BLaER1 treated with 17β-estradiol and CSF1 and Interleukin-3, amounts not matched to agents 10 nM and 100 nM (cell line): ENCODE measurements at regions not wholly inside any gene's neighbourhood (a gene's known extent, or its start where the extent isn't known, plus 50 kb on each side); places are given as distances from the start of the nearest gene placed in this dataset.

Experiments
- H3K27ac ChIP-seq, 11 experiments: shearing (Covaris generic); formaldehyde crosslinking; 2 replicates each; pipeline ENCODE4 v1.8.1; 2022
- H3K27me3 ChIP-seq, 11 experiments: shearing (Covaris generic); formaldehyde crosslinking; 2 replicates each; pipeline ENCODE4 v1.8.1; 2022
- H3K36me3 ChIP-seq, 11 experiments: shearing (Covaris generic); formaldehyde crosslinking; 2 replicates each; pipeline ENCODE4 v1.8.1; 2022
- H3K4me1 ChIP-seq, 10 experiments: shearing (Covaris generic); formaldehyde crosslinking; 2 replicates each; pipeline ENCODE4 v1.8.1; 2022
- H3K4me2 ChIP-seq, 11 experiments: shearing (Covaris generic); formaldehyde crosslinking; 2 replicates each; pipeline ENCODE4 v1.8.1; 2022
- H3K4me3 ChIP-seq, 10 experiments: shearing (Covaris generic); formaldehyde crosslinking; 2 replicates each; pipeline ENCODE4 v1.8.1; 2022
- H3K9ac ChIP-seq, 11 experiments: shearing (Covaris generic); formaldehyde crosslinking; 2 replicates each; pipeline ENCODE4 v1.8.1; 2022
- H3K9me3 ChIP-seq, 11 experiments: shearing (Covaris generic); formaldehyde crosslinking; replicated peaks in 1 of 11; 2 replicates each; pipeline ENCODE4 v1.8.1; 2022
- H4K20me1 ChIP-seq, 11 experiments: shearing (Covaris generic); formaldehyde crosslinking; 2 replicates each; pipeline ENCODE4 v1.8.1; 2022
- Cebpa-rat ChIP-seq, 11 experiments: shearing (Covaris generic); IDR thresholded peaks; 2 replicates each; pipeline ENCODE4 v1.8.1; 2022

DNA sequence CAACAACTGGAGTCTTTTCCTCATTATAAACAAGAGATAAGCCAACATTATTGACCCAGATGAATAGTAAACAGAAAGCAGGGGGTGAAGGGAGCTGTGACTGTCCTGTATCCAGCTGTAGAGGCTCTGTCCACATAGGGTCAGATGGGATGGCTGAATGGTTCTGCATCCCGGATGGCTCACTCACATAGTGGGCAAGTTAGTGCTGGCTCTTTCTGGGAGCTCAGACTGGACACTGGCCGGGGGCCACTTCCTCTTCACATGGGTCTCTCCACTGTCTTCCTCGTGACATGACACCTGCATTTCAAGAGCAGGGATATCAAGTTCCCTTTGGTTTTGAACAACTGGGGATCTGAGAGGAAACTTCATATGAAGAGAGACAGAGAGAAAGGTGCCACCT is 969.6 kb upstream of the TMEM132C start:
- no peak overlapping the region for H3K27ac ChIP-seq

DNA sequence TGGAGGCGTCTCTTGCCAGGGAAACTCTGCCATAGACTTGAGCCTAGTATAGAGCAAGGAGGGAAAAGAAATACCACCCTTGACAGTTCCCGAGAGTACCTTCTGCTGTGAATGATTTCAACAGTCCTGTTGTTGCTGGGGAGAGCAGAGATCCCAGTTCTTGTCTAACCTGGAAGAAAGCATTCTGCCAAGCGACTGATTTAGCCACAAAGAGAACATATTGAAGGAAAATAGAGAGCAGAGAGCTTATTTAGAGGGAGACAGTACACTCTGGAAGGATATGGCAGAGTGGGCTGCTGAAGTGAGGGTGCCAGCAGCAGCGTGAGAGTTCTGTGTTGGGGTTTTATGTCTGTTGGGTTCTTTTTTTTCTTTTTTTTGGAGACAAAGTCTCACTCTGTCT is 966.9 kb upstream of the TMEM132C start:
- no peak overlapping the region for H3K27ac ChIP-seq
- no peak overlapping the region for H3K4me3 ChIP-seq
- no peaks in the 10 kb centered on the region for H3K4me1 ChIP-seq
- H3K9me3 ChIP-seq = 0 out of 22 replicates have a peak, but pooled peaks cover 0 to 6% (median 0%) of the 10 kb centered on the region in 11 experiments
- TF ChIP-seq Cebpa-rat (IDR thresholded peaks at IDR 0.05) = no peak
- H4K20me1 ChIP-seq = no peaks in the 10 kb centered on the region
- H3K9ac ChIP-seq = no peak overlapping the region
- H3K27me3 ChIP-seq = no peaks in the 10 kb centered on the region
- H3K4me2 ChIP-seq = no peak overlapping the region
- no peaks in the 10 kb centered on the region for H3K36me3 ChIP-seq

More for the DNA sequence above, 969.6 kb upstream of the TMEM132C start:
- no peak overlapping the region for H3K4me3 ChIP-seq
- no peaks in the 10 kb centered on the region for H4K20me1 ChIP-seq
- H3K9me3 ChIP-seq = 0 out of 22 replicates have a peak, but pooled peaks cover 0 to 6% (median 0%) of the 10 kb centered on the region in 11 experiments
- no peak overlapping the region for H3K4me2 ChIP-seq
- no peak for TF ChIP-seq Cebpa-rat (IDR thresholded peaks at IDR 0.05)
- no peaks in the 10 kb centered on the region for H3K4me1 ChIP-seq
- no peak overlapping the region for H3K9ac ChIP-seq
- no peaks in the 10 kb centered on the region for H3K36me3 ChIP-seq
- no peaks in the 10 kb centered on the region for H3K27me3 ChIP-seq

DNA sequence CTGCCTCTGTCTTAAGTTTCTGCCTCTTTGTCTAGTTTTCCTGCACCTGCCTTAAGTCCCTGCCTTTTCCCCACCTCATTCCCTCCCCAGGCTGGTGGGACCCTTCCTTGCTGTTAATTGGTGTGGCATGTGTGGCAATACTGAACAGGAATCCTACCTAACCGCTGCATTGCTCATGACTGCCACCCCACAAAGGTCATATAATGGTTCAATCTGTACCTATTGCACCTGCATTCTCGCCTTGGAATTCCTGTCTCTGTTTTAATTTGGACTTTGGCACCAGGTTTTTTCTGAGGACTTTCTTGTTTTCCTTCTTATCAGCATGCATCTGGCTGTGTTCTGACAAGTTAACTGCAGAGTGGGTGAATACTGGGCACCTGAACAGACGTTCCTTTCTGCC is 966.2 kb upstream of the TMEM132C start:
- TF ChIP-seq Cebpa-rat (IDR thresholded peaks at IDR 0.05) = no peak
- no peaks in the 10 kb centered on the region for H3K36me3 ChIP-seq
- no peaks in the 10 kb centered on the region for H4K20me1 ChIP-seq
- H3K9me3 ChIP-seq = 0 out of 22 replicates have a peak, but pooled peaks cover 0 to 6% (median 0%) of the 10 kb centered on the region in 11 experiments
- no peaks in the 10 kb centered on the region for H3K27me3 ChIP-seq
- H3K4me3 ChIP-seq = no peak overlapping the region
- H3K27ac ChIP-seq = no peak overlapping the region
- H3K9ac ChIP-seq = no peak overlapping the region
- no peaks in the 10 kb centered on the region for H3K4me1 ChIP-seq
- H3K4me2 ChIP-seq = no peak overlapping the region

DNA sequence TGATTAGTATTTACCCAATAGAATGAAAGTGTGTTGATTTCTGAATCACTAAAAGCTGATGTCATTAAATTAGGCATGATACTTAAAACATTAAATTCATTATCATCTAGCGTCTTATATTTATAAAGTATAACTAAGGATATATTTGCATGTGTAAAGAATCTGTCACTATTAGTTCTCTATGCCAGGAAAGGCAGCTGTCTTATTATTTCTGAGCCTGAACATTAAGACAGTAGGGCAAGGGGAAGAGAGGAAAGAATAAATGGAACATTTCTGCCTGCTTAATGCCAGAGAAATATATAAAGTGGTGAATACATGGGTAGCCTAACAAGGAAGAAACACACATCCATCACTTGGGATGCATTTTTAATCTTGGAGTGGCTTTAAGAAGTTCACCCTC is 965.1 kb upstream of the TMEM132C start:
- no peak overlapping the region for H3K4me3 ChIP-seq
- no peaks in the 10 kb centered on the region for H4K20me1 ChIP-seq
- no peak overlapping the region for H3K27ac ChIP-seq
- no peak overlapping the region for H3K4me2 ChIP-seq
- H3K9ac ChIP-seq = no peak overlapping the region
- TF ChIP-seq Cebpa-rat (IDR thresholded peaks at IDR 0.05) = no peak
- H3K9me3 ChIP-seq = 0 out of 22 replicates have a peak, but pooled peaks cover 0 to 6% (median 0%) of the 10 kb centered on the region in 11 experiments
- no peaks in the 10 kb centered on the region for H3K36me3 ChIP-seq
- no peaks in the 10 kb centered on the region for H3K27me3 ChIP-seq
- no peaks in the 10 kb centered on the region for H3K4me1 ChIP-seq

DNA sequence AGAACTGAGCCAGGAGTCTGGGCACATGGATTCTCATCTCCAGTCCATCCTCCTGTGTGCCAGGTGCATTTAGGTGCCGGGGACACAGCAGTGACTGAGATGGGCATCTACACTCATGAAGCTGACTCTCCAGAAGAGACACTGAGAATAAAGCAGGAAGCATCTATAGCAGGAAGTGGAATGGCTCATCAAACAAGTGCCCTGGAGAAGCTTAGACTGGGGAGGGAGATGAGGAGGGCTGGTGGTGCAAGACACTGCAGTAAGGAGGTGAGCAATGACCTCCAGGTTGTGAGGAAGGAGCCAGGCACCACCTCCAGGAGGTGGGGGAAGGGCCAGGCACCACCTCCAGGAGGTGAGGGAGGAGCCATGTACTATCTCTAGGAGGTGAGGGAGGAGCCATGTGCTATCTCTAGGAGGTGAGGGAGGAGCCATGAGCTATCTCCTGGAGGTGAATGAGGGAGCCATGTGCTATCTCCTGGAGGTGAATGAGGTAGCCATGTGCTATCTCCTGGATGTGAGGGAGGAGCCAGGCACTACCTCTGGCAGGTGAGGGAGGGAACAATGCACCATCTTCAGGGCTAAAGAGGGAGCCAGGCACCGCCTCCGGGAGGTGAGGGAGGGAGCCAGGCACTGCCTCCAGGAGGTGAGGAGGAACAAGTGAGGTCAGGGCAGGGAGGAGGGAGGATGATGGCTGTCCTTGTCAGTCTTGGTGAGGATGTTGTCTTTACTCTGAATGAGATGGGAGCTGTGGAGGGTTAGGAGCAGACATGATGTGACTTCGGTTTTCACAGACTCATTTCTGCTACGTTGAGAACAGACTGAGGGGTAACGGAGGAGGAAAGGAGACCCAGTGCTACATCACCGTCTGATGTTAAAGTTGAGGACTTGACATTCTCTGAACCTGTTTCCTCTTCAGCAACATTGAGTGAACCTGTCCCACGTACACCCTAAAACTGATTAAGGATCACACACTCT is 961.9 kb upstream of the TMEM132C start:
- TF ChIP-seq Cebpa-rat (IDR thresholded peaks at IDR 0.05) = no peak
- Histone ChIP-seq H3K4me3 (no peak overlapping the region), H3K9me3 (no peaks in the 10 kb centered on the region)

DNA sequence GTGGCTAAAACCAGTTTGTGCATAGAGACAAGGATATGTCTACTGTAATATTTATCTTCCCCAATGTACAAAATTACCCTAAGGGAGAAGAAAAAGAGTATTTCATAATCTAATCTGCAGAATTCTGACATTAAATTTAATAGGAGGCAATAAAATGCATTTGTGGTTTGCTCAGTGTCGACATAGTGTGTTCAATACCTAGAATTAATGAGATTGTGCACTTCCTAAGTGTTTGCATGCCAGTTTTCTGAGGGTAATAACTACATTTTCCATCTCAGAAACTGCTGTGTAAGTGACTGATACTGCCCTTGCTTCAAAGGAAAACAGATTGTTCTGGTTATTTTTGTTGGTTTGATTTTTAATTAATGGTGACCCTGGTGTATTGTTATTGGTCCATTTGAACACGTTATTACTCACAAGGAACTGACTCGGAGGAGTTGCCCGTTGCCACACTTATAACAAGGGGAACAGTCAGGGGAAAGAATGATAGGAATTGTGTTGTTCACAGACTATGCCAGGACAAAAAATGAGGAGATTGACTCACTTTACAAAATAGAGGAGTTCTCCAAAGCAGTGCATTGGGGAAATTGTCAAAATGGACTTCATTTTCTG is 960.3 kb upstream of the TMEM132C start:
- Histone ChIP-seq H3K27ac (no peak overlapping the region), H3K9me3 (no peaks in the 10 kb centered on the region), H3K9ac (no peak overlapping the region), H3K4me1 (peaks cover 0 to 2% (median 0%) of the 10 kb centered on the region in 10 experiments; a peak in 1 of 20 replicates), H4K20me1 (no peaks in the 10 kb centered on the region), H3K4me2 (no peak overlapping the region), H3K4me3 (no peak overlapping the region), H3K36me3 (no peaks in the 10 kb centered on the region), H3K27me3 (no peaks in the 10 kb centered on the region)
- no peak for TF ChIP-seq Cebpa-rat (IDR thresholded peaks at IDR 0.05)

More for the DNA sequence above, 961.9 kb upstream of the TMEM132C start:
- H3K27me3 ChIP-seq = no peaks in the 10 kb centered on the region
- no peaks in the 10 kb centered on the region for H3K4me1 ChIP-seq
- H3K36me3 ChIP-seq = no peaks in the 10 kb centered on the region
- no peak overlapping the region for H3K4me2 ChIP-seq
- no peaks in the 10 kb centered on the region for H4K20me1 ChIP-seq
- H3K27ac ChIP-seq = no peak overlapping the region
- H3K9ac ChIP-seq = no peak overlapping the region

DNA sequence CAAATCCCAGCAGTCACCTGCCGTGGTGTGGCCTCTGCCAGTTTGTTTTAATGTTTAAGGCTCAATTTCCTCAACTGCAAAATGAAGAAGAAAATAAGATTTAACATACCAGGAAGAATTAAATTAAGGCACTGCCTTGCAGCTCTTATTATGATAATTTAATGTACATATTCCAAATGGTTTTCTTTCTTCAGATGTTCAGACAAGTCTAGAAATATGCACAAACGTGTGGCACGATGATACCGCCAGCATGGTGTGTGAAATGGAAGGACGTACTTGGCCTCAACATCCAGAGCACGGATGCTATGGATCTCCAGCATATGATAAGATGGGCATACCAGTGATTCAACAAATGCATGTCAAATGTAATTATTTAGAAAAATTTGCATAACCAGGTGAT is 959.4 kb upstream of the TMEM132C start:
- TF ChIP-seq Cebpa-rat (IDR thresholded peaks at IDR 0.05) = no peak
- H3K9ac ChIP-seq = no peak overlapping the region
- no peaks in the 10 kb centered on the region for H4K20me1 ChIP-seq
- H3K4me2 ChIP-seq = no peak overlapping the region
- H3K36me3 ChIP-seq = no peaks in the 10 kb centered on the region
- peaks cover 0 to 5% (median 0%) of the 10 kb centered on the region in 10 experiments; a peak in 1 of 20 replicates for H3K4me1 ChIP-seq
- H3K9me3 ChIP-seq = no peaks in the 10 kb centered on the region
- H3K4me3 ChIP-seq = no peak overlapping the region
- no peaks in the 10 kb centered on the region for H3K27me3 ChIP-seq
- no peak overlapping the region for H3K27ac ChIP-seq

DNA sequence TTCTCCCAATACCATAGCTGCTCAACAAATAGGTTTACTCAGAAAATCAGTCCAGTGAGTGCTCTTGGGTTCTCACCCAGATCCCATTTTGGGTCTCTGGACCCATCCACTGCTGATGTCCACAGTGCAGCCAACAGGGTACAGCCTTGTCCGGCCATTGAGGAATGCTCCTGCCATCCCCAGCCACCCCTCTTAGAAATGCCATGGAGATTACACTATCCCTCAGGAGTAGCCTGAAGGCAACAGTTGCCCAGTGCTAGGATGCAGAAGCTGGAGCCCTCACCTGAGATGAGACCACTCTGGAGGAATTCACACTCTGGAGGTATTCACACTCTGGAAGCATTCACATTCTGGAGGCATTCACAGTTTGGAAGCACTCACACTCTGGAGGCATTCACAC is 958.8 kb upstream of the TMEM132C start:
- H3K4me1 ChIP-seq = peaks cover 0 to 5% (median 0%) of the 10 kb centered on the region in 10 experiments; a peak in 1 of 20 replicates
- H3K4me2 ChIP-seq = no peak overlapping the region
- H3K27ac ChIP-seq = no peak overlapping the region
- H3K4me3 ChIP-seq = no peak overlapping the region
- H3K9me3 ChIP-seq = no peaks in the 10 kb centered on the region
- H3K27me3 ChIP-seq = no peaks in the 10 kb centered on the region
- H4K20me1 ChIP-seq = no peaks in the 10 kb centered on the region
- no peak for TF ChIP-seq Cebpa-rat (IDR thresholded peaks at IDR 0.05)
- no peak overlapping the region for H3K9ac ChIP-seq
- H3K36me3 ChIP-seq = no peaks in the 10 kb centered on the region

DNA sequence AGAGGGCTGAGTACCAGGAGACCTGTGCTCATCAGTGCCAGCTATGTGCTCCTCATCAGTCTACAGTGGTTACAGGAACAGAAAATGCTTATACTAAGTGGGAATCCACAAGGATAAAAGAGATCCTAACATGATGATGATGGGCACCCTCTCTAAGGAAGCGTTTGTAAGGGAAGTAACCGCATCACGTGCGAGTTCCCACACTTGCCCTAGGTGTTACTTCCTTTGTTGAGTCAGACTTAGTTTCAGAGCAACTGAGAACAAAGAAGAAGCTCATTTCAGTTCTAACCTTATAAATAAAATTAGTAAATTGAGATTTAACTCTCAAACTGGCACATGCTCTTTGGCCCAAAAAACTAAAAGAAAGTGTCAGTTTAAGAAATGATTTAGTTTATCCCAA is 956.4 kb upstream of the TMEM132C start:
- no peak for TF ChIP-seq Cebpa-rat (IDR thresholded peaks at IDR 0.05)
- no peak overlapping the region for H3K4me3 ChIP-seq
- no peaks in the 10 kb centered on the region for H4K20me1 ChIP-seq
- no peak overlapping the region for H3K9ac ChIP-seq
- H3K4me1 ChIP-seq = peaks cover 0 to 5% (median 0%) of the 10 kb centered on the region in 10 experiments; a peak in 1 of 20 replicates
- H3K27ac ChIP-seq = no peak overlapping the region
- peaks cover 0 to 11% (median 5%) of the 10 kb centered on the region in 11 experiments; a peak in 4 of 22 replicates for H3K9me3 ChIP-seq
- H3K4me2 ChIP-seq = no peak overlapping the region
- H3K27me3 ChIP-seq = no peaks in the 10 kb centered on the region
- H3K36me3 ChIP-seq = no peaks in the 10 kb centered on the region
